ENCODE measurements at regions not wholly inside any gene's neighbourhood (a gene's known extent, or its start where the extent isn't known, plus 50 kb on each side); places are given as distances from the start of the nearest gene placed in this dataset.

GRCh38 chr11:34805937-34806336, 110.2 kb downstream of the APIP start:
- TF ChIP-seq CTCF (IDR thresholded peaks at IDR 0.05) = no peak
- no peak for TF ChIP-seq POLR2A (IDR thresholded peaks at IDR 0.05)
- TF ChIP-seq EP300 (IDR thresholded peaks at IDR 0.05) = no peak
